ENCODE measurements at regions not wholly inside any gene's neighbourhood (a gene's known extent, or its start where the extent isn't known, plus 50 kb on each side); places are given as distances from the start of the nearest gene placed in this dataset.

- TF ChIP-seq, protein P1, sequence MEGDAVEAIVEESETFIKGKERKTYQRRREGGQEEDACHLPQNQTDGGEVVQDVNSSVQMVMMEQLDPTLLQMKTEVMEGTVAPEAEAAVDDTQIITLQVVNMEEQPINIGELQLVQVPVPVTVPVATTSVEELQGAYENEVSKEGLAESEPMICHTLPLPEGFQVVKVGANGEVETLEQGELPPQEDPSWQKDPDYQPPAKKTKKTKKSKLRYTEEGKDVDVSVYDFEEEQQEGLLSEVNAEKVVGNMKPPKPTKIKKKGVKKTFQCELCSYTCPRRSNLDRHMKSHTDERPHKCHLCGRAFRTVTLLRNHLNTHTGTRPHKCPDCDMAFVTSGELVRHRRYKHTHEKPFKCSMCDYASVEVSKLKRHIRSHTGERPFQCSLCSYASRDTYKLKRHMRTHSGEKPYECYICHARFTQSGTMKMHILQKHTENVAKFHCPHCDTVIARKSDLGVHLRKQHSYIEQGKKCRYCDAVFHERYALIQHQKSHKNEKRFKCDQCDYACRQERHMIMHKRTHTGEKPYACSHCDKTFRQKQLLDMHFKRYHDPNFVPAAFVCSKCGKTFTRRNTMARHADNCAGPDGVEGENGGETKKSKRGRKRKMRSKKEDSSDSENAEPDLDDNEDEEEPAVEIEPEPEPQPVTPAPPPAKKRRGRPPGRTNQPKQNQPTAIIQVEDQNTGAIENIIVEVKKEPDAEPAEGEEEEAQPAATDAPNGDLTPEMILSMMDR (IDR thresholded peaks at IDR 0.05): no peak
- no peak for TF ChIP-seq ZFX (IDR thresholded peaks at IDR 0.05; ENCODE audit: borderline replicate concordance)
- no peak overlapping the region for H3K27ac ChIP-seq
These were observed 225.9 kb downstream of the C1D start for GRCh38 chr2:67836866-67837265.

GRCh38 chr2:67838205-67838604 lies 224.6 kb downstream of the C1D start:
- no peak overlapping the region for H3K27ac ChIP-seq
- TF ChIP-seq, protein P1 (IDR thresholded peaks at IDR 0.05): no peak
- TF ChIP-seq ZFX (IDR thresholded peaks at IDR 0.05; ENCODE audit: borderline replicate concordance): no peak

DNA sequence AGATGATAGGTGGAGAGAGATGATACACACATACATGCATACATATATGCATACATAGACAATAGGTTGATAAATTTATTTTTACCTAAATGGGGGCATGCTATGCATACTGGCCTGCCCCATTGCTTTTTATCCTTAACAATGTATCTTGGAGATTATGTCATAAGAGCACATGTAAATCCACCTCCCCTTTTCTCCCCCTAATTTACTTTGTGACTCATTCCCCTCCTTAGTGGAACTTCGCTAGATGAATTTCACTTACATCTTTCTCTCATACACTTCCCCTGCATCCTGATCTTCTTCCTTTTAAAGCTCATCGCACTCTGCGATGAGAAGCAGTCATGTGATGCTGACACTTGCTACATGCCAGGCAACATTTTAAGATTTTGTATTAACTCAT lies 223.6 kb downstream of the C1D start:
- no peak for TF ChIP-seq ZFX (IDR thresholded peaks at IDR 0.05; ENCODE audit: borderline replicate concordance)
- TF ChIP-seq, protein P1 (IDR thresholded peaks at IDR 0.05): no peak
- no peak overlapping the region for H3K27ac ChIP-seq

DNA sequence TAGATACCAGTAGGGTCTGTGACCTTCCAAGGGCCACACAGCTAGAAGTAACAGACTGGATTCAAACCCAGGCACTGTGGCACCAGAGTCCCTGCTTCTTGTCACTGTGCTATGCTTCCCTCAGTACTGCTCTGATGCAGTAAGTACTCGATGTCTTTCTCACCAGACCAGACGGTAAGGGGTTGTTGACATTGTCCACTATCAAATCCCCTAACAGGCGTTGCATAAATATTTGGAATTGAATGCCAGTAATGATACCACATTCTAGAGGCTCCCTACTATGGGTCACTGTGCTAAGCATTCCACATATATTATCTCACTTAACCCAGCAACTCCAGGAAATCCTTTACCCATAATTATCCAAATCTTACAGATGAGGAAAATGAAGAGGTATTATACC lies 223.1 kb downstream of the C1D start:
- no peak overlapping the region for H3K27ac ChIP-seq
- TF ChIP-seq, protein P1 (IDR thresholded peaks at IDR 0.05): no peak
- TF ChIP-seq ZFX (IDR thresholded peaks at IDR 0.05; ENCODE audit: borderline replicate concordance): no peak

DNA sequence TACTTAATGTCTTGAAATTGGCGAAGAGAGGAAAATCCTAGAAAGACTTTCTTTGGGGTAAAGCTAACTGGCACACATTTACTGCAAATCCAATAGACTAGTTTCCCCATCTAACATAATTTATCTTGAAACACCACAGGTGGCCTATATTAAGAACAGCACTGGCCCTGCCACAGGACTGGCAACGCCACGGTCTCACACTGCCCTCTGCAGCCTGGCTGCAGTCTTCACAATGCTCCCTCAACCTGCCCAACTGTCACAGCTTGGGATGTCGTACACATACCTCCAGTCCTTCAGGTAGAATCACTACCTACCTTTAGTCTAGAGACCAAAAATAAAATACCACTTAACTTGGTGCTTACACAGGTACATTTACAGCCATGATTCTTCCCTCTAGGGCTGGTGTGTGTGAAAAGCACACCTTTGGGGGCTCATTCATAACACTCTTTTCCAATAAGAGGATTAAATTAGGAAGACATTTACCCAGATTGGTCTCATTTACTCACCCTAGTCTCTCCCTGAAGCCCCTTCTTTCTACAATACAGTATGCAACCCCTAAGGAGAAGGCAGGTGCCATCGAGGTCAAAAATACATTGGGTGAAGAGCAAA lies 222.2 kb downstream of the C1D start:
- no peak for TF ChIP-seq ZFX (IDR thresholded peaks at IDR 0.05; ENCODE audit: borderline replicate concordance)
- TF ChIP-seq, protein P1 (IDR thresholded peaks at IDR 0.05): peak; percentile 83
- no peak overlapping the region for H3K27ac ChIP-seq

GRCh38 chr2:67841711-67842110 lies 221.1 kb downstream of the C1D start:
- H3K27ac ChIP-seq: no peak overlapping the region
- TF ChIP-seq, protein P1 (IDR thresholded peaks at IDR 0.05): no peak
- no peak for TF ChIP-seq ZFX (IDR thresholded peaks at IDR 0.05; ENCODE audit: borderline replicate concordance)

- TF ChIP-seq, protein P1 (IDR thresholded peaks at IDR 0.05): no peak
- no peak for TF ChIP-seq ZFX (IDR thresholded peaks at IDR 0.05; ENCODE audit: borderline replicate concordance)
- H3K27ac ChIP-seq: no peak overlapping the region
These were observed 220.3 kb downstream of the C1D start for GRCh38 chr2:67842375-67842959.

All from 22Rv1 (cell line).